NCI-H1694 treated with DMSO at 0.1 percent for 48 hours (cell line): ENCODE measurements at regions not wholly inside any gene's neighbourhood (a gene's known extent, or its start where the extent isn't known, plus 50 kb on each side); places are given as distances from the start of the nearest gene placed in this dataset.

Experiments used
- DNase-seq: peaks from one replicate; lab custom pipeline; 2025; lab: John Stamatoyannopoulos, UW

- DNase-seq, result no peak
These were observed 60.0 kb upstream of the SLC13A1 start for GRCh38 chr7:123259759-123260158.
